Limb (tissue), 2 donors: ENCODE measurements at regions not wholly inside any gene's neighbourhood (a gene's known extent, or its start where the extent isn't known, plus 50 kb on each side); places are given as distances from the start of the nearest gene placed in this dataset.
"Not testable (repeated sequence)": the region's sequence is repeated elsewhere in the genome, so short reads cannot be mapped to it uniquely, and the experiment has no call there.

ENCODE experiments used
- DNase-seq, 2 donors: peaks; one replicate each; pipeline ENCODE4 v3.0.0-alpha.2; 2016; ENCODE audit errors: extremely low spot score in 2 of 2

DNA sequence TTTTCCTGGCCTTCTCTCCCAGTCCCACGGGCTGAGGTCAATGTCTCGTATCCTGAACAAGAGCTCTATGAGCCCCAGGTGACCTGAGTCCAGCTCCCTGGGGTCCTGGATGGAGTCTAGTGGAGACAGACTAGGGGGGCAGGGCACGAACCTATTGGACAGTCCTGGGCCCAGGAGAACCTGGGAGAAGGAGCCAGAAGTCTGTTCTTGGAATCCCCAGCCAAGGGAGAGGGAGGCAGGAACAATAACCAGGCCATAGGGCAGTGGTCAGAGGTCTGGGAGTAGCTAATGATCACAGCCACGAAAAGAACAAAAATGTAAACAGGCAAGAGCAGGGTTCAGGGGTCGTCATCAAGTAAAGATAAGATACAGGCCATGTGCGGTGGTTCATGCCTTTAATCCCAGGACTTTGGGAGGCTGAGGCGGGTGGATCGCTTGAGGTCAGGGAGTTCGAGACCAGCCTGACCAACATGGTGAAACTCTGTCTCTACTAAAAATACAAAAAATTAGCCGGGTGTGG is 60.8 kb downstream of the COPRS start:
- DNase-seq = no peak

DNA sequence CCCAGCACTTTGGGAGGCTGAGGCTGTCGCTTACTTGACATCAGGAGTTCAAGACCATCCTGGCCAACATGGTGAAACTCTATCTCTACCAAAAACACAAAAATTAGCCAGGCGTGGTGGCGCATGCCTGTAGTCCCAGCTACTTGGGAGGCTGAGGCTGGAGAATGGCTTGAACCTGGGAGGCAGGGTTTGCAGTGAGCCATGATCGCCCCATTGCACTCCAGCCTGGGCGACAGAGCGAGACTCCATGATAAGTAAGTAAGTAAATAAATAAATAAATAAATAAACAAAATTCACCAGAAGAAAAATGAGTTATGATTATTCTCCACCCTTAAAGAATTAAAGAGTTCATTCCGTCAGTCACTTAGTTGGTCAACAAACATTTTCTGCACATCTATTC is 63.1 kb downstream of the COPRS start:
- DNase-seq = not testable (repeated sequence)

DNA sequence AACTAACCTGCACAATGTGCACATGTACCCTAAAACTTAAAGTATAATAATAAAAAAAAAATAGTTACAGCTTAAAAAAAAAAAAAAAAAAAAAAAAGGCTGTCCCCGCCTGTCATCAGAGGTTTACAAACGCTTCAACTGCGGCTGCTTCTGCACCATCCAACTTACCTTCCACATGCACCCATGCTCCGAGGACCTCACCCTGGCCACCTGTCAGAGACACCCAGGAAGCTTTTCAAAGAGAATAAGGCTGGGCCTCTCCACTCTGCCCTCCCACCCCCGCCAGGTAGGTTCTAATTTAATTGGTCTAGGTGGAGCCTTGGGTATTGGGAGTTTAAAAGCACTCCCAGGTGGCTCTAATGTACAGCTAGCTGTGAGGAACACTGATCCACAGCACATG is 64.9 kb downstream of the COPRS start:
- no peak for DNase-seq

DNA sequence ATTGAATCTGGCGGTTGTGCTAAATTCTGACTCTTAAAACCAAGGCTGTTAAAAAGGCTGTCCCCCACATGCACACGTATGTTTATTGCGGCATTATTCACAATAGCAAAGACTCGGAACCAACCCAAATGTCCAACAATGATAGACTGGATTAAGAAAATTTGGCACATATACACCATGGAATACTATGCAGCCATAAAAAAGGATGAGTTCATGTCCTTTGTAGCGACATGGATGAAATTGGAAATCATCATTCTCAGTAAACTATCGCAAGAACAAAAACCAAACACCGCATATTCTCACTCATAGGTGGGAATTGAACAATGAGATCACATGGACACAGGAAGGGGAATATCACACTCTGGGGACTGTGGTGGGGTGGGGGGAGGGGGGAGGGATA is 65.4 kb downstream of the COPRS start:
- DNase-seq = not testable (repeated sequence)

DNA sequence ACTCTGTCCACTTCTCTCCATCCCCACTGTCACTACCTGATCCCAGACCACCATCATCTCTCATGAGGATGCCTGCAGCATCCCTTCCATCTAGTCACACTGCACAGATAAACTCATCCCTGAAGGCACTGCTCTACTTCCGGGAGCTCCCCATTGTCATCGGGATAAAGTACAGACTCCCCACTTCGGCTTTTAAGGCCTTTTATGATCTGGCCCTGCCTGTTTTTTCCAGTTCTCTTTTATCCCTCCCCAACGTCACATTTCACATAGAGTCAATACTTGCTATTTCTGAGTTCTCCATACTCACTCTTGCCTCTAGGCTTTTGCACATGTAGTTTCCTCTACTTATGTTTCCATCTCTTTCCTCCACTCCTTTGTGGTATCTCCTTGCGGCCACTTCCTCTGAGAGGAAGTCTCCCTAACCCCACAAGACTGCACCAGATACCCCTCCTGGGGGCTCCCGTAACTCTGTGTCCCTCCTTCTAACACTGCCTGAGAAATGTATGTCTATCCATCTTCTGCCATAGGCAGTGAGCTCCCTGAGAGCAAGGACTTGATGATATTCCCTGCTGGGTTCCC is 66.9 kb downstream of the COPRS start:
- no peak for DNase-seq

DNA sequence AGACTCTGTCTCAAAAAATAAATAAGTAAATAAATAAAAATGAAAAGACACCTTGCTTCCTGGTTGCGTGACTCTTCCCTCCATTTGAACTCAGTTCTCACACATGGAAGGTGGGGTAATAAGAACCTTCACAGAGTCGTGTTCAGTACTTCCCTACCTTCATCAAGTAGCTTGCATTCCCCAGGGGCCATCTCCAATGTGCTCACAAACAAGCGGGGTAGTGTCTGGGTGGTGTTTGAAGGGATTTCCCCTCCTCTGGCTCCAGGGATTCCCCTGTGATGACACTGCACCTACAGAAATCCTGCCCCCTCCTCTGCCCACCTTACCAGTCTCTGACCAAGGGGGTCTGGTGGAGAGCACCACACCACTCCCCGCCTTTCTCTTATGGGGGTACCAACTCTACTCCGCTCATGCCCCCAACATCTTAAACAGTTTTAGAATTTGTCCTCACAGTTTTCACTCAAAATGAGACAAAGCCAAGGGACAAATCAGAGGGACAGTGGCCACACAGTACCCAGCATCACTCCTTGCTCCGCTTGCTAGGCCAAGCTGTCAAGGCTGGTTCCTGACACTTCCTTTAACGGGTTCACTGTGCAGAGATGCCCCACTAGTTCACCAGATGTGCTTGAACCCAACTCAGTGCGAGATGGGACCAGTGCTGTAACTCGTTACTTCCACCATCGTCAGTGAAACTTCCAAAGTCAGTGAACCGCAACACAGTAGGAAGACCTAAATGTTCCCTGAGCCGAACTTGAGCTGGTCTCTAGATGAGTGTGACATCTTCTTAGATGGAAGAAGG is 69.1 kb downstream of the COPRS start:
- no peak for DNase-seq

DNA sequence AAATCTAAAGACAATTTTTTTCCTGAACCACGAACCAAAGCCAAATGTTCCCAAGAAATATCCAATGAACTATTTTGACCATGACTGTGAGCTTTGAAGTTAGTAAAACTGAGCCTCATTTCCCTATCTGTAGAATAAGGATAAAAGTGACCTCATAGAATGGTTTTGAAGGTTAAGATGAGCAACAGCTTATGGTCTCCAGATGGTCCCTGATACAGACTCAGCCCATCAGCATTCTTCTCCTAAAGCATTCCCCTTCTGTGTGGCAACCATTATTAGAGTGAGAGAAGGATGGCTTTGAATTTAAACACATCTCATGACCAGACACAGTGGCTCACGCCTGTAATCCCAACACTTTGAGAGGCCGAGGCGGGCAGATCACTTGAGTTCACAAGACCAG is 70.1 kb downstream of the COPRS start:
- no peak for DNase-seq

DNA sequence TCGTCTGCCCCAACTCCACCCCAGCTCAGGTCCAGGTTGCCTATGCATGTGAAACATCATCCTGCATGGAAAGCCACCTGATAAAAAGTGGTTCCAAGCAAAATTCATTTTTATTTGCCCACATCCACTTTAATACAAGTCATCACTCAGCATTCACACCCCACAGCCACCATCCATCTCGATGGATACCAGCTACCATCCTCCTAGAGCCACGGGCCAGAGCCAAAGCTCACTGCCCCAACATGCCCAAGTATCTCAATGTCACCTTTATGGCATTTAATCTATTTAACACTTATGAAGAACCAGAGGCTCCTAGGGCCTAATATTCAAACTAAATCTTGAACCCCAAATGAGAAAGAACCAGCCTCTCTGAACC is 70.5 kb downstream of the COPRS start:
- DNase-seq = no peak

DNA sequence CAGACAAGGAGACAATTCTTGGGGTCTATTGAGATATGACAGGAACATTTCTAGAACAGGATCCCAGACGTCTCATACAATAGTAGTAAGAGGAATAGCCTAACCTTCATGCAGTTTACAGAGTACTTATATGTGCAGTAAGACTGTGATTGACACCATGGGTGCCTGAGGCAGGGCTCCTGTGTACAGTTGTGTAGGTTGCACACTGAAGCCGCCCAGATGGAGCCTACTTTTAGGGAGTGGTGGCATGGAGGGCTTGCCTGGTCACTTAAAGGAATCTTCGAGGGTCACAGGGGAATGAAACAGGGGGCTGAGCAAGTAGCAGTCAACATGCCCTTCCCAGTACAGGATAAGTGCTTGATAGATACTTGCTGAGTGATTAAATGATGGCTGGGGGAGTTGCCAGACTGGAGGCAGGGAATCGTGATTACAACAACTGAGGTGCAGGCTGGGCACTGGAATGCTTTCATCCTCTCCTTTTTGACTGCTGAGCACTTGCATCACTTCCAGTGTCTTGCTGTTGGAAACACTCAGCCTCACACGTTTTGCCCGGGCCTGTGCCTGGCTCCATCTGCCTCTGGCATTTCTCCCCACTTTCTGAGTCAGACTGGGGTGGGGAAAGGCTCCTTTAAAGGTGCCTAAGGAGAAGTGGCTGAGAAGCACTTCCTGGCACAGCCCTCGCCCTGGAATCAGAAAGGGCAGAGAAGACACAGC is 71.0 kb downstream of the COPRS start:
- DNase-seq = no peak

DNA sequence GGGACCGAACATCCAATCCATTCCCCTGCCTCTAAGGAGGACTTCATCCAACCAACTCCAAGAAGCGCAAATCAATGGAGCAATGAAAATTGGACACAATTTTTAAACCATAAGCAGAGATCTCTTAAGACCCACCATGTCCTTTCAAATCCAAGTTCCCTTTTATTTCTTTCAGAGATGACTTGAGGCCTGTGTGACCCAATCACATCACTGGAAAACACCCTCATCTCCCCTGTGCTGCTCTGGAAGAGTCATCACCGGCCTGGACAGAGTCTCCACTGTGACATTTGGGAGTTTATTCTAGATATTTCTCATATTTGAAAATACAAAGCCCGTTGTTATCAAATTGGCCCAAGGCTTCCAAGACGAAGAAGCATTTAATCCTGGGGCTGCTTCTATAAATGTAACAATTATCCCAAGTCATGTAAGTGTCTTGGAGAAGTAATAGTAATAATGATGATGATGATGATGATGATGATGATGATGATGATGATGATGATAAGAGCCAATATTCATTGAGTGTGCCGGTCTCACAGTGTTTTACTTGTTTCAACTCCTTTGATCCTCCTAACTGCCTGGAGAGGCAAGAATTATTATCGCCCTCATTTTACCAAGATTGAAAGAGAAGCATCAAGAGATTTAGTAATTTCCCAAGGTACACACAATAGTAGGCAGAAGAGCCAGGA is 72.1 kb downstream of the COPRS start:
- DNase-seq = no peak

DNA sequence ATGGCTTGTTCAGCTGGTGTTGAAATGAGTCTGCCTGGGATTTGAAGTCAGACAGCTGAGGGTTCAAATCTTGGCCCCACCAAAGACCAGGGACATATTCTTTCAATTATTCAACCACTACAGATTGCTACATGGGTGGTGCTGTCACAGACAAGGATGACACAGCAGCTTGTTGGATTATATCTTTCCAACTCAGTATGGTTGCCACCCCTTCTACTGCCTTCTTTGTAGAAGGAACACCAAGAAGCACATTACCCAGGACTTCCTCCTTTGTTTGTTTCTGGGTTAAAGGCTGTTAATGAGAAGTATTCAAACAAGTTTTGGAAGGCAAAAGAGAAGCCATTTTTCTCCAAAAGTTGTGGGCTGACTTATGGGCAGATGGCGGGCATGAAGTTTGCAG is 78.6 kb downstream of the COPRS start:
- DNase-seq = no peak

DNA sequence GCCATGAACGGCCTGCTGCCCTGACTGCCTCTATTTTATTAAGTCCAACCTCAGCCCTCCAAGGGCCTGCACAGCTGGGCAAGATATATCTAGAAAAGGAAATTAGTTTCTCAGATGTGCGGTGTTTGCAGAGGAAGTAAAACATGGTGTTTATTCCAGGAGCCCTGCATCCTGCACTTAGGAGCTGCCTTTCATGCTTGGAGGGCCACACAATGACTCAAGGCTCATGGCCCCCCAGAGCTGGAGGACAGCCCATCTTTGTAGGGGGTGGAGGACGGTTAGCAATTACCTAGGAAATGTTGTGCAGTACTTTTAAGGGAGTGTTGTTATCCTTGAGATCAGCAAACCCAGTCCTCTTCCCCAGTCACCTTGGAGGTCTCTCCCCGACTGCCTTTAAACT is 80.5 kb downstream of the COPRS start:
- DNase-seq = no peak

DNA sequence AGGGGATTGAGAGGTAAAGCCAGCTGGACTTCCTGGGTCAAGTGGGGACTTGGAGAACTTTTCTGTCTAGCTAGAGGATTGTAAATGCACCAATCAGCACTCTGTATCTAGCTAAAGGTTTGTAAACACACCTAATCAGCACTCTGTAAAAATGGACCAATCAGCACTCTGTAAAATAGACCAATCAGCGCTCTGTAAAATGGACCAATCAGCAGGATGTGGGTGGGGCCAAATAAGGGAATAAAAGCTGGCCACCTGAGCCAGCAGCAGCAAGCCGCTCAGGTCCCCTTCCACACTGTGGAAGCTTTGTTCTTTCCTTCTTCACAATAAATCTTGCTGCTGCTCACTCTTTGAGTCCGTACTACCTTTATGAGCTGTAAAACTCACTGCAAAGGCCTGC is 87.7 kb downstream of the COPRS start:
- not testable (repeated sequence) for DNase-seq

DNA sequence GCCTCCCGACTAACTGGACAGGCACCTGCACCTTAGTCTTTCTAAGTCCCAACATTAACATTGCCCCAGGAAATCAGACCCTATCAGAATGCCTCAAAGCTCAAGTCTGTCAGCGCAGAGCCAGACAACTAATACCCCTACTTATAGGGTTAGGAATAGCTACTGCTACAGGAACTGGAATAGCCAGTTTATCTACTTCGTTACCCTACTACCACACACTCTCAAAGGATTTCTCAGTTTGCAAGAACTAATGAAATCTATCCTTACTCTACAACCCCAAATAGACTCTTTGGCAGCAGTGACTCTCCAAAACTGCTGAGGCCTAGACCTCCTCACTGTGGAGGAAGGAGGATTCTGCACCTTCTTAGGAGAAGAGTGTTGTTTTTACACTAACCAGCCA is 88.5 kb downstream of the COPRS start:
- not testable (repeated sequence) for DNase-seq

DNA sequence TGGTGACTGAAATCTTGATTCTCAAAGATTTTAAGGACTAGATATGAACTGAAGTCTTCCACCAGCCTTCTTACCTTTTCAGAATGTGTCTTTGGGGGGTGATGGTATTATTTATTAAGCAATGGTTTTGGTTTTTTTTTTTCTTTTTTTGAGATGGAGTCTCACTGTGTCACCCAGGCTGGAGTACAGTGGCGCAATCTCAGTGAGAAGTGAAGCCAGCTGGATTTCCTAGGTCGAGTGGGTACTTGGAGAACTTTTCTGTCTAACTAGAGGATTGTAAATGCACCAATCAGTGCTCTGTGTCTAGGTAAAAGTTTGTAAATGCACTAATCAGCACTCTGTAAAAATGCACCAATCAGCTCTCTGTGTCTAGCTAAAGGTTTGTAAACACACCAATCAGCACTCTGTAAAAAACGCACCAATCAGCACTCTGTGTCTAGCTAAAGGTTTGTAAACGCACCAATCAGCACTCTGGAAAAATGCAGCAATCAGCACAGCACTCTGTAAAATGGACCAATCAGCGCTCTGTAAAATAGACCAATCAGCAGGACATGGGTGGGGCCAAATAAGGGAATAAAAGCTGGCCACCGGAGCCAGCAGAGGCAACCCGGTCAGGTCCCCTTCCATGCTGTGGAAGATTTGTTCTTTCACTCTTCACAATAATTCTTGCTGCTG is 97.1 kb downstream of the COPRS start:
- not testable (repeated sequence) for DNase-seq

DNA sequence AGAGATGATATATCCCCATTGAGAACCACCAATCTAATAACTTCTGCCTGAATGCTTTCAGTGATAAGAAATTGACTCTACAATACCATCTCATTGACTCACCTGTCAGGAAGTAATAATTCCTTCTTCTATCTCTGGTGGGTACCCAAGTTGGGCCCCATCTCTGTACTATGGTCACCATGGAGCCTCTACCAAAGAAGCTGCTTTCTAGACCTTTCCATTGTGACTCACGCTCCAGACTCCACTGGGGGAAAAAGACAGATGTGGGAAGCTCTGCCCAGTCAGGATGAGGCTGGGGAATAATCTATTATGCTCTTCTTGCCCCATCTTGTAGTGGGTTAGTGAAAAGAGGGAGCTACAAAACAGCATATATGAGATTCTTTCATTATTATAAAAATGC is 100.4 kb downstream of the COPRS start:
- no peak for DNase-seq

DNA sequence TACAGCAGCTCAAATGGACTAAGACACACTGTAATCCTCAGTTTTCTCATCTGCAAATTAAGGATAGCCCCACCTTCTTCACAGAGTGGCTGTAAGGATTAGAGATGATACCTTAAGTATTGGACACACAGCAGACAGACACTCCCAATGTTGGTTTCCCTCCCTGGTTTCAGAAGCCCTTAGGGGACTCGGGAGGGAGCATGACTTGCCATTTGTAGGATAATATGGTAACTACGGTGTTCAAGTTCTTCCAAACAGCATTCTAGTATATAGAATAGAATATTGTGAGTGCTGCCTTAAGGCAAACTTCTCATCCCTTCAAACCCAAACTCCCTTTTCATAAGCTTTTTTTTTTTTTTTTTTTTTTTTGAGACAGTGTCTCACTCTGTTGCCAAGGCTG is 101.9 kb downstream of the COPRS start:
- DNase-seq = no peak

DNA sequence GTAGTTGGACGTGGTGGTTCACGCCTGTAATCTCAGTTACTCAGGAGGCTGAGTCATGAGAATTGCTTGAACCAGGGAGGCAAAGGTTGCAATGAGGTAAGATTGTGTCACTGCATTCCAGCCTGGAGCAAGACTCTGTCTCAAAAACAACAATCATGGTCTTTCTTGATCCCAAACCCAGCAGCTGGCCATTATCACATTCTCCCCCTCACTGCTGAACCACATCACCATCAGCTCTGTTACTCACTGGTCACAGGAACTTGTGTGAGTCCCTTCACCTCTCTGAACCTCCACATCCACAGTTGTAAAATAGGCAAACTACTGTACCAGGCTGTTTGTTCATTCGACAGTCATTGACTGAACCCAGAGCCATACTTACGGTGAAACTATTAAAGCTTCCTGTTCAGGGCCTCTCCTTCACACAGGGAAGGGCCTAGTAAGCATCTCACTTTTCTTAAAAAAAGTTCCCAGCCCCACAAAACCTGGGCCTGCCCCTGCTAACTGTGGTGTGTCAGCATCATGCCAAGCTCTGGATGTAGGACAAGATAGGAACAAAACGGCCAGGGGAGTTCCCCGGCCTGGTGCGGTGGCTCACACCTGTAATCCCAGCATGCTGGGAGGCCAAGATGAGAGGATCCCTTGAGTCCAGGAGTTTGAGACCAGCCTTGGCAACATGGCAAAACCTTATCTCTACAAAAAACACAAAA is 104.7 kb downstream of the COPRS start:
- DNase-seq = no peak

DNA sequence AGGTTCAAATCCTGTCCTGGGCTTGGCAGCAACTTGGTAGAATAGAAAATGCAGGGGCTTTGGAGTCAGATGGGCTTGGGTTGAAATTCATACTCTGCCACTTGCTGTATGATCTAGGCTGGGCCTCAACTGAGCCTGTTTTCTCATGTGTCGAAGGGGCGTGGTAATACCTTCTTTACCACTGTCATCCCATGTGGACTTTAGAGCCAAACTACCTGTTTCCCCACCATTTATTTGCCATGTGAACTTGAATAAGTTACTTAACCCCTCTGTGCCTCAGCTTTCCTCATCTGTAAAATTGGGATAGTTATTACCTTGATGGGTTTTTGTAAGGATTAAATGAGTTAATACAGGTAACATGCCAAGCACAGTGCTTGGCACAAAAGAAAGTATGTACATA is 106.0 kb downstream of the COPRS start:
- no peak for DNase-seq

DNA sequence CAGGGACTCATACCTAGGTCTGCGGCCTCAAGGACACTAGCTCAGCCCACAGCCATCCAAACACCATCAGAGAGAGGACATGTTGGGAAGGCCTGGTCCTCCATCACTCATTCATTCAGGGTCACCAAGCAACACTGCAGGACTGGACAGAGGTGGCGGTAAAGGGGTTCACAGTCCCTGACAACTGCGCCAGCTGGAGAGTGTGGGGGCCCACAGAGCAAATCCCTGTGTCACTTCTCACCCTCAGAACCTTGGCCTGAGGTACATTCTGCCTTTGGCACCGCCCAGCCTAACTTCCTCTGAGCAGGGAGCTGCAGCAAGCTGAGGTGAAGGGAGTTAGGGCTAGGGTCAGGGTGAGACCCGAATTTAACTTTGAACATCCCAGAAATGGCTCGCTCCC is 106.5 kb downstream of the COPRS start:
- no peak for DNase-seq

DNA sequence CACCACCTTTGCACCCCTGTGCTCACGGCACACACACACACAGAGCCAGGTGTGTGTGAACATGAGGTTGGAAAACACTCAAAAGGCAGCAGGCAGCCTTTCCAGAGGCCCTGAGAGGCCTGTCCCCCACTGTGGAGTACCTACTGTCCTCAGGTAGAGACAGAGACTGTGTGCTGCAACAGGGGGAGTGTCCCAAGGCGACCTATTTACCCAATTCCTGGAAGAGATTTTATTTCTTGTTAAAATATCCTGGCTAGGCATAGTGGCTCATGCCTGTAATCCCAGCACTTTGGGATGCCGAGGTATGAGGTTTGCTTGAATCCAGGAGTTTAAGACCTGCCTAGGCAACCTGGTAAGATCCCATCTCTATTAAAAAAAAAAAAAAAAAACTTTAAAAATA is 108.5 kb downstream of the COPRS start:
- DNase-seq = no peak
